IPS-NIHi7 (cell line): ENCODE measurements at regions not wholly inside any gene's neighbourhood (a gene's known extent, or its start where the extent isn't known, plus 50 kb on each side); places are given as distances from the start of the nearest gene placed in this dataset.

Source experiments
- DNase-seq: peaks from one replicate; pipeline ENCODE4 v3.0.0; 2012; ENCODE audit warnings: mixed read lengths; ENCODE audit errors: extremely low spot score

- no peak for DNase-seq
Measured at GRCh38 chr14:98162856-98163805, 1108.9 kb downstream of the BCL11B start.

GRCh38 chr14:98163873-98164272, 1108.1 kb downstream of the BCL11B start:
- DNase-seq, result no peak

GRCh38 chr14:98165976-98166375, 1106.0 kb downstream of the BCL11B start:
- DNase-seq, result no peak

DNA sequence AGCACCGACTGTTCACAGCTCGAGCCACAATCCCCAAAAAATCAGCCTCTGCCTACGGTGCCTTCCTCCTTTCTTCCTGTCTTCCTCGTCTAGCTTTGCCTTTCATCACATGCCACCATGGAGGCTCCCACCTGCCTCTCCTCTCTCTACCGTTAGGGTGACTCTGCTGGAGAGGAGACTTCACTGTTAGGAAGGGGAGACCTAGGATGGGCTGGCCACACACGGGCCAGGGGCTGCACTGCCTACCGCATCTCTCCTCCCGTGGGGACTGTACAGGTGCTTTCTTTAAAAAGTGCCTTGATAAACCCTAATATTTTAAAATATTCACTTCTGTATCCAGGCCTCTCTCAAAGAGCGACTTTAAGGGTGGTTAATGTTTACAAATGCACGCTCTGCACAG, 1104.7 kb downstream of the BCL11B start:
- DNase-seq, result no peak

- no peak for DNase-seq
Measured at GRCh38 chr14:98167705-98168104, 1104.3 kb downstream of the BCL11B start.

DNA sequence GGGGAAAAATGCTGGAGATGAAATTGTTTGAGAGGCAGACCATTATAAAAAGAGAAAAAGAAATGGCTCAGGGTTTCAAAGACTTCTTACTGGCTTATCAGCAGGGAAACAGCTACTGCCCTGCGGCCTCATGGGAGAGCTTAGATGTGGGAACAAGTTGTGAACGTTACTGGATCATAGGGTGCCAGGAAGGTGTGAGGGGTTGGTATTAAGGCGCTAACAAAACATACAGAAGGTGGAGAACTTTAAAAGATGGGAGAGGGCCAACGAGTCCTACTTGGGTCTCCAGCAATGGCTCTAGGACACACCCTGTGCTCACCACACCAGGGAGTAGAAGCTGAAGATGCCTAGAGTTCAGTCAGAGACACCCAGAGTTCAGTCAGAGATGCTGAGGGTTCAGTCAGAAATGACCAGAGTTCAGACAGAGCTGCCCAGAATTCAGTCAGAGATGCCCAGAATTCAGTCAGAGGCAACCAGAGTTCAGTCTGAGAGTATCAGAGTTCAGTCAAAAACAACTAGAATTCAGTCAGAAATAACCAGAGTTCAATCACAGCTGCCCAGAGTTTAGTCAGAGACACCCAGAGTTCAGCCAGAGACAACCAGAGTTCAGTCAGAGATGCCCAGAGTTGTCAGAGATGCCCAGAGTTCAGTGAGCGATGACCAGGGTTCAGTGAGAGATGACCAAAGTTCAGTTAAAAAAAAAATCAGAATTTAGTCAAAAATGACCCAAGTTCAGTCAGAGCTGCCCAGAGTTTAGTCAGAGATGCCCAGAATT, 1103.6 kb downstream of the BCL11B start:
- no peak for DNase-seq

DNA sequence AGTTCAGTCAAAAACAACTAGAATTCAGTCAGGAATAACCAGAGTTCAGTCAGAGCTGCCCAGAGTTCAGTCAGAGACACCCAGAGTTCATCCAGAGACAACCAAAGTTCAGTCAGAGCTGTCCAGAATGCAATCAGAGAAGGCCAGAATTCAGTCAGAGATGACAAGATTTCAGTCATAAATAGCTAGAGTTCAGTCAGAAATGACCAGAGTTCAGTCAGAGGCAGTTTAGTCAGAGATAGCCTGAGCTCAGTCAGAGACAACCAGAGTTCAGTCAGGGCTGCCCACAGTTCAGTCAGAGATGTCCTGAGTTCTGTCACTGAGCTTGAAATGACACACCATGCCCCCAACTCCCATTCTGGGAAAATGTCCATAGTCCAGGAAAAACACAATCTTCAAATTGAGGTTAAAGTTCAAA, 1102.8 kb downstream of the BCL11B start:
- no peak for DNase-seq

DNA sequence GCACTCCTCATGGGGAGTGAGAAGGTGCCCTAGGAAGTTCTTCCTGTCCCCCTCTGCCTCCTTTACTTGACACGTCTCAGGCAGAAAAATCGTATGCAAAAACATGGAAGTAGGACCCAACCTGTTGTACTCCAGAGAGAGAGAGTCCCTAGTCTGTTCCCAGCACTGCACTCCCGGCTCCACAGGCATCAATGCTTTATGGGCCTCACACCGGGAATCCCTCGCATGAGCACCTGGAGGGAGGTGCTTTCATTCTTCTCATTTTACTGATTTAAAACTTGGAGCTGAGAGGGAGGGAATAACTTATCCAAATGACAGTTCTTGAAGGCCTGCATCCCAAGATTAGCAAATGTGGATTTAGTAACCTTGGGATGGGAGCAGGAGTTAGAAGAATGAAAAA, 1101.4 kb downstream of the BCL11B start:
- DNase-seq, result no peak

DNA sequence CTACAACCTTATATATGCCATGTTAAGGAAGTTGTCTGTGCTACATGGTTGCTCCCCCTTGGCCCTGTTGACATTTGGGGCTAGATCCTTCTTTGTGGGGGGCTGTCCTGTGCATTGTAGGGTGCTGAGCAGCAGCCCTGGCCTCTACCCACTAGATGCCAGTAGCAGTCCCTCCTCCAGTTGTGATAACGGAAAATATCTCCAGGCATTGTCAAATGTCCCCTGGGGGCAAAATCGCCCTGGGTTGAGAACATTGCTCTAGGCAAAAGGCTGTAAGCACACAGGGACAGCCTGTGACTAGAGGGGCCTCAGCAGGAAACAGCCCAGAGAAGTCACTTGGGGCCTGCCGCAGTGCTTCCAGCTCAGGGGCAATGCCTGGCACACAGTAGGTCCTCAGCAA, 1100.3 kb downstream of the BCL11B start:
- no peak for DNase-seq

DNA sequence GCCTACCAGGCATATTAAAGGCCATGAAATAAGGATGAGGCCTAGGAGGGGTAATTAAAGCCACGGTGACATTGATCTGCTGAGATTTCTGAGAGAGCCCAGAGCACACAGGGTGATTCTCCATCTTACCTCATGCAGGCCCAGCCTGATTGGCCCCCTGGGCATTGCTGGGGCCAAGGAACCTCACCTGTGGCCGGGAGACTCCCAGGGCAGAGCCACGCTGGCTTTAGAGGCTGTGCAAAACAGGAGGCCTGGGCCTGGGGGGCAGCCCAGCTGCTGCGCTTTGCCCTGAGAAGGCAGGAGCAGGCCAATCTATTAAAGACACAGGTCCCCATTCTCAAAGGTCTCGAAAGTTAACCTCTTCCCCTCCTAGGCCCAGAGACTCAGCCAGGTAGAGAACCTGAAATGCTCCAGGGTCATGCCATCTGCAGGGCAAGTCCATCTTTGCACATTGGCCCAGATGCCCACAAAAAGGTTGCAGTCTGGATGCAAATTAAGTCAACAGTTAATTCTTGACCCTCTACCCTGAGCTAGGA, 1099.7 kb downstream of the BCL11B start:
- DNase-seq, result no peak

DNA sequence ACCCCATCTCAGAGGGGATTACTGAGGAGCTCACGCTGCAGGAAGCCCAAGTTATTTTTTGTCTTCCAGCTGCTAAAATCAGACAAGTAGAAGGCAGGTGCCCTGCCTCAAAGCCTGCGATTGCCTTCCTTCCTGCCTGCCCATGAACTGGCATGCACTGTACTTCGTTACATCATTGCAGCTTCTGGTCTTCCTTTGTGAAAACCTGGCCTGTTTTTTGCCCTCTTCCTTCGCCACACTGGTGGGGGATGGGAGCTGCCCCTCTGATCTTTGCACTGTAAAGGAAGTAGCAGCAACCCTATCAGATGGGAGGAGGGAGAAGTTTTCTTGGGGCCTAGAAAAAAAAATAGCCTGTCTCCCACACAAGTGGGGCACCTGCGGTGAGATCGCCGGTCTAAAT, 1098.7 kb downstream of the BCL11B start:
- DNase-seq, result no peak

DNA sequence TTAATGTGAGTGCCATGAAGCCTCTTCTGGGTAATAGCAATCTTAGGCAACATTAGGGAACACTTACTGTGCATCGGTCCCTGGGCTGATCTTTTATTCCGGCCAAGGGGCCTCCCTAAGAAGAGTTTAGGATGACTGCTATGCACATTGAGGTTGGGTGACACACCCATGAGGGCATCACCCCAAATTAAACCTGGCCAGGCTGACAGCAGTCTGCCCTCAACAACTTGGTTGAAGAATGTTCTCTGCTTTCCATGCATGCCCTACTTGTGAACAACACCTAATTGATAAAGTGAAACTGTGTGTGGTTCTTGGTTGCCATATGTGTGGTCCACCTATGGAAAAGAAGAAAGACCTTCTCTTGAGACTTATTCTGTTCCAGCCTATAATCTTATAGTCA, 1098.0 kb downstream of the BCL11B start:
- no peak for DNase-seq

GRCh38 chr14:98175436-98175835, 1096.6 kb downstream of the BCL11B start:
- no peak for DNase-seq

- no peak for DNase-seq
Measured at GRCh38 chr14:98175881-98176280, 1096.1 kb downstream of the BCL11B start.

DNA sequence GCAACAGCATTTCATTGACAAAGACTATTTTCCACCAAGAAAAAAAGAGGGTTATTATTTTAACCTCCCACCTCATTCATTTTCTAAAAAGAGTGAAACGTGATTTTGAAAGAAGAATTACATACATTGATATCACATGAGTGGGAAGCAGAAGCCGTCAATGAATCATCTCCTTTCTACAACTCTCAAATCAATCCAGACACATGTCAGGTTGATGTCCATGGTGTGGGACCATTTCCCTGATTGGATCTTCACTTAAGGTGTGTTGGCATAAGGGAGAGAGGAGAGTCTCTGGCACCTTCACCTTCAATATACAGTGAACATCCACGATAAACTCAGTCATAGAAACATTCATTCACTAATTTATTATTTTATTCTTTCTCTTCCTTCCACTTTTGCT, 1095.1 kb downstream of the BCL11B start:
- no peak for DNase-seq

- no peak for DNase-seq
Measured at GRCh38 chr14:98177551-98177950, 1094.4 kb downstream of the BCL11B start.

- DNase-seq, result no peak
Measured at GRCh38 chr14:98181241-98181640, 1090.8 kb downstream of the BCL11B start.

- DNase-seq, result no peak
Measured at GRCh38 chr14:98181768-98182167, 1090.2 kb downstream of the BCL11B start.

GRCh38 chr14:98182393-98183055, 1089.5 kb downstream of the BCL11B start:
- no peak for DNase-seq

DNA sequence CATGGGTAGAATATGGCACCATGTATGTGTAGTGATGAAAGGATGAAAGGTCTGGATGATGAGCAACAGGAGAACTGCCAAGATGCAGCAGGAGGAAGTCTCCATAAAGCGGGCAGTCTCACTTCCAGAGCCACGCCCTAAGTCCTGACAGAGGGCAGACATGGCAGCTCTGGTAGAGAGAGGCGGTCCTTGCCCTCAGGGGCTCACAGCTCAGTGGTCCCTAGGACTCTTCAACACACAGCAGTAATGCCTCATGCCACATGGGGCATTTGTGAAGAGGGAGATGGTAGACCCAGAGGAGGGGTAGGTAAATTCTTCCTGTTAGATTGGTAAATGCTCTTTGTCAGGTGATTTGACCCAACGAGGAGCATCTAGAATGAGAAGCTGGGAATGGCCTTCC, 1088.4 kb downstream of the BCL11B start:
- DNase-seq, result no peak

GRCh38 chr14:98184457-98184856, 1087.5 kb downstream of the BCL11B start:
- no peak for DNase-seq

- no peak for DNase-seq
Measured at GRCh38 chr14:98185036-98185435, 1087.0 kb downstream of the BCL11B start.
